K562 (cell line): ENCODE measurements at regions not wholly inside any gene's neighbourhood (a gene's known extent, or its start where the extent isn't known, plus 50 kb on each side); places are given as distances from the start of the nearest gene placed in this dataset.
A peak's percentile ranks its signal among the peaks of the same experiment; 100 is the strongest.

Source experiments
- ATAC-seq: fragments of 200-7000 bp; cut with Tn5 transposase; 3 replicates; pipeline ENCODE4 v1.9.1; 2020; ENCODE audit warnings: moderate library complexity
- BruUV-seq: library from RNA; stranded (reverse); fragments of 400-500 nt; replicated peaks from 2 replicates; lab custom pipeline; 2021; lab: Mats Ljungman, UMichigan
- CTCF ChIA-PET: fragments of 300-600 bp; formaldehyde crosslinking; extraction: SDS; loops from one replicate; lab custom pipeline; 2021; ENCODE audit warnings: low intra/inter-chr PET ratio; lab: Yijun Ruan, JAX
- POLR2A ChIA-PET: fragments of 300-600, 350-650 bp; sonication (Branson Sonifier 250); formaldehyde crosslinking; extraction: SDS; loops from one replicate; lab custom pipeline; 2021; ENCODE audit warnings: antibody characterized with exemption, inconsistent platforms; lab: Yijun Ruan, JAX
- DNase-seq, 4 experiments: peaks; one replicate each; pipeline versions ENCODE4 v3.0.0 to v3.0.0-alpha.2; 2011 to 2018; ENCODE audit warnings: low spot score in 3 of 4, mixed read lengths in 3 of 4; ENCODE audit errors: extremely low read depth in 1 of 4
- FAIRE-seq: peaks from 2 replicates; lab custom pipeline; 2011; peaks lifted over from hg19 to GRCh38; lab: Jason Lieb, UNC
- H2AFZ ChIP-seq: 2 replicates; pipeline ENCODE4 v1.6.0; 2011; ENCODE audit warnings: low read depth, low read length, control low read depth, inconsistent platforms
- H3K27ac ChIP-seq: fragments of 200-600 bp; 3 replicates; pipeline ENCODE4 v1.8.0; 2011; ENCODE audit warnings: low read depth, mild to moderate bottlenecking, control low read depth, inconsistent platforms, low read length, moderate library complexity, mixed read lengths; ENCODE audit errors: extremely low read depth
- H3K27me3 ChIP-seq, 2 experiments: fragments of 300-600 bp in 1 of 2; 2 replicates in 1 of 2; 3 replicates in 1 of 2; pipeline versions ENCODE4 v1.6.0 to v1.8.0; 2011; ENCODE audit warnings: inconsistent platforms in 2 of 2, low read length in 2 of 2, mild to moderate bottlenecking in 1 of 2, mixed read lengths in 1 of 2, moderate library complexity in 1 of 2; ENCODE audit not compliant: control insufficient read depth in 2 of 2, insufficient read depth in 2 of 2
- H3K36me3 ChIP-seq: fragments of 300-600 bp; 3 replicates; pipeline ENCODE4 v1.8.0; 2011; ENCODE audit warnings: mild to moderate bottlenecking, low read length, inconsistent platforms; ENCODE audit not compliant: control insufficient read depth, insufficient read depth
- H3K4me1 ChIP-seq, 2 experiments: fragments of 200-600 bp in 1 of 2; replicated peaks in 1 of 2; 2 replicates in 1 of 2; 3 replicates in 1 of 2; pipeline versions ENCODE4 v1.5.1 to v1.8.0; 2011; ENCODE audit warnings: inconsistent platforms in 2 of 2, low read length in 2 of 2, mild to moderate bottlenecking in 1 of 2, mixed read lengths in 1 of 2, moderate library complexity in 1 of 2; ENCODE audit not compliant: control insufficient read depth in 2 of 2, insufficient read depth in 2 of 2
- H3K4me2 ChIP-seq: 2 replicates; pipeline ENCODE4 v1.6.1; 2011; ENCODE audit warnings: low read length, control low read depth, inconsistent platforms, mixed read lengths; ENCODE audit not compliant: insufficient read depth
- H3K4me3 ChIP-seq: fragments of 200-600 bp; sonication (generic), shearing (Covaris generic); 2 replicates; pipeline ENCODE4 v1.5.1; 2016; ENCODE audit warnings: control low read depth, inconsistent platforms
- H3K79me2 ChIP-seq: fragments of 200-600 bp; 3 replicates; pipeline ENCODE4 v1.8.0; 2011; ENCODE audit warnings: low read length, inconsistent platforms; ENCODE audit not compliant: control insufficient read depth, insufficient read depth
- H3K9ac ChIP-seq, 2 experiments: 2 replicates each; pipeline versions ENCODE4 v1.6.0 to v1.6.1; 2011; ENCODE audit warnings: low read depth in 2 of 2, low read length in 2 of 2, control low read depth in 1 of 2, inconsistent platforms in 1 of 2, mild to moderate bottlenecking in 1 of 2, mixed read lengths in 1 of 2; ENCODE audit not compliant: insufficient read depth in 1 of 2
- H3K9me1 ChIP-seq: one replicate; pipeline ENCODE4 v1.6.0; 2011; ENCODE audit warnings: inconsistent platforms, mild to moderate bottlenecking, low read length, moderate library complexity; ENCODE audit not compliant: control insufficient read depth, insufficient read depth
- H3K9me3 ChIP-seq: replicated peaks from 2 replicates; pipeline ENCODE4 v1.5.1; 2011; ENCODE audit warnings: low read depth, low read length, inconsistent platforms; ENCODE audit not compliant: control insufficient read depth, insufficient read depth
- H4K20me1 ChIP-seq: replicated peaks from 2 replicates; pipeline ENCODE4 v1.6.1; 2011; ENCODE audit warnings: low read length, inconsistent platforms, mixed read lengths; ENCODE audit not compliant: control insufficient read depth, insufficient read depth
- ATF2 ChIP-seq: sonication (generic); formaldehyde crosslinking; IDR thresholded peaks from 2 replicates; pipeline ENCODE4 v1.8.1; 2022; ENCODE audit warnings: missing genetic modification reagents
- FOSL1 ChIP-seq: fragments of 200-800 bp; sonication (Bioruptor generic); conservative IDR thresholded peaks from 2 replicates; pipeline ENCODE4 v1.6.1; 2016; ENCODE audit warnings: missing genetic modification characterization, missing compliant biosample characterization
- PBX2 ChIP-seq, 2 experiments: IDR thresholded peaks in 1 of 2; conservative IDR thresholded peaks in 1 of 2; 2 replicates each; pipeline ENCODE4 v1.6.1; 2016; ENCODE audit warnings: low read depth in 2 of 2, mild to moderate bottlenecking in 1 of 2, missing compliant biosample characterization in 1 of 2, missing genetic modification characterization in 1 of 2, moderate library complexity in 1 of 2
- STAT5B ChIP-seq: fragments of 250-450 bp; sonication (Bioruptor Pico); IDR thresholded peaks from 2 replicates; pipeline ENCODE4 v1.8.0; 2021; ENCODE audit warnings: mild to moderate bottlenecking, inconsistent platforms
- TFE3 ChIP-seq: fragments of 450-650 bp; formaldehyde crosslinking; IDR thresholded peaks from 2 replicates; pipeline ENCODE4 v1.4.0; 2020; ENCODE audit warnings: mild to moderate bottlenecking, mixed read lengths
- ZNF197 ChIP-seq: fragments of 200-800 bp; sonication (Bioruptor generic); IDR thresholded peaks from 2 replicates; pipeline ENCODE4 v1.6.1; 2016; ENCODE audit warnings: low read depth, missing genetic modification characterization, missing compliant biosample characterization
- ZNF644 ChIP-seq: fragments of 200-800 bp; sonication (Bioruptor generic); IDR thresholded peaks from 2 replicates; pipeline ENCODE4 v1.6.1; 2016; ENCODE audit warnings: low read depth, missing genetic modification characterization, missing compliant biosample characterization
- WGBS: fragments of 100-300 bp; shearing (Covaris generic); methylation state at CpG from one replicate; pipeline ENCODE4 v1.1.6; 2016; ENCODE audit warnings: low coverage, mixed read lengths; ENCODE audit not compliant: insufficient coverage; ENCODE audit errors: missing lambda C conversion rate; 5-methylcytosine and 5-hydroxymethylcytosine counted together
- in situ Hi-C: fragments of 300-500 bp; cut with MboI; formaldehyde crosslinking; loops from 4 replicates; pipeline ENCODE4 v1.15.0; 2018; ENCODE audit warnings: inconsistent platforms, mixed read lengths
- intact Hi-C: fragments of 100-400 bp; cut with micrococcal nuclease; formaldehyde crosslinking; loops from 2 replicates; pipeline ENCODE4 v1.14.2; 2022

GRCh38 chr3:63067999-63068645 is 192.9 kb upstream of the CADPS start:
- Histone ChIP-seq H3K9ac (no peak overlapping the region), H3K4me3 (no peak overlapping the region), H4K20me1 (no peaks in the 10 kb centered on the region), H3K4me1 (no peaks in the 10 kb centered on the region), H3K4me2 (no peak overlapping the region), H3K9me3 (no peaks in the 10 kb centered on the region), H3K79me2 (no peaks in the 10 kb centered on the region), H3K27ac (no peak overlapping the region), H3K36me3 (no peaks in the 10 kb centered on the region), H3K27me3 (no peaks in the 10 kb centered on the region), H3K9me1 (no peaks in the 10 kb centered on the region), H2AFZ (no peak overlapping the region)
- ATAC-seq = no peak
- no TSS peak for BruUV-seq
- no peak for FAIRE-seq
- peak; percentile 7 to 31 (median 10) for DNase-seq
- CTCF ChIA-PET = no interaction called here
- POLR2A ChIA-PET = no interaction called here
- intact Hi-C loops = no loop called here
- in situ Hi-C loops = no loop called here
- WGBS = 0% methylated on average over 3 of the region's 3 CpGs
- 0 out of 2 replicates have a peak, but pooled peaks have one; percentile 29 for TF ChIP-seq ZNF644
- TF ChIP-seq STAT5B (CRISPR knock-in tag) = no peak
- no peak for TF ChIP-seq PBX2 (CRISPR knock-in tag; IDR thresholded peaks at IDR 0.05; ENCODE audit: low read depth)
- TF ChIP-seq PBX2 (tag; conservative IDR thresholded peaks at IDR 0.05; ENCODE audit: low read depth) = no peak
- TF ChIP-seq TFE3 (CRISPR knock-in tag) = no peak
- TF ChIP-seq FOSL1 (tag) = no peak
- TF ChIP-seq ATF2 (CRISPR knock-in tag) = no peak
- TF ChIP-seq ZNF197 (CRISPR knock-in tag) = no peak
